ENCODE measurements at regions not wholly inside any gene's neighbourhood (a gene's known extent, or its start where the extent isn't known, plus 50 kb on each side); places are given as distances from the start of the nearest gene placed in this dataset.

GRCh38 chr20:40494248-40494647 is 194.8 kb downstream of the MAFB start:
- no peak for DNase-seq (ENCODE audit: low read depth in 2 of 2, low spot score in 1 of 2)

- DNase-seq (ENCODE audit: low read depth in 2 of 2, low spot score in 1 of 2), result no peak
Observed at GRCh38 chr20:40493549-40493948, 195.5 kb downstream of the MAFB start.

- no peak for DNase-seq (ENCODE audit: low read depth in 2 of 2, low spot score in 1 of 2)
Observed at GRCh38 chr20:40493071-40493470, 196.0 kb downstream of the MAFB start.

- no peak for DNase-seq (ENCODE audit: low read depth in 2 of 2, low spot score in 1 of 2)
Observed at GRCh38 chr20:40491009-40491590, 197.9 kb downstream of the MAFB start.

- DNase-seq (ENCODE audit: low read depth in 2 of 2, low spot score in 1 of 2), result no peak
Observed at GRCh38 chr20:40489886-40490285, 199.2 kb downstream of the MAFB start.

DNA sequence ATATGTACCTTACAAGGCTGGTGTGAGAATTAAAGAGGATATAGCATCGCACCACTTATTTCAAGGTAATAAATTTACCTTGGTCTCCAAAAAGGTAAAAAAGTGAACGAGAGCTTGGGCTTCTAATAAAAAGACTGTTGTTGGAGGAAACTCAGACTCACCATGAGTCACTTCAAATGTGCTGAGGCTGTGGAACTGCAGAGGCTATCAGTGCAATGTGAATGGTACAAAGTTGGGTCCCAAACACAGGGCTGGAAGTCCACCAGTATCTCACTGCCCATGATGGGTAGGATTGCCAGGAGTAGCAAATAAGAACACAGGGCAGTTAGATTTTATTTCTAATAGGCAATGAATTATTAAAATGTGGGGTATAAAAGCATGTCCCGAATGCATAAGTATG is 200.6 kb downstream of the MAFB start:
- DNase-seq (ENCODE audit: low read depth in 2 of 2, low spot score in 1 of 2), result no peak

DNA sequence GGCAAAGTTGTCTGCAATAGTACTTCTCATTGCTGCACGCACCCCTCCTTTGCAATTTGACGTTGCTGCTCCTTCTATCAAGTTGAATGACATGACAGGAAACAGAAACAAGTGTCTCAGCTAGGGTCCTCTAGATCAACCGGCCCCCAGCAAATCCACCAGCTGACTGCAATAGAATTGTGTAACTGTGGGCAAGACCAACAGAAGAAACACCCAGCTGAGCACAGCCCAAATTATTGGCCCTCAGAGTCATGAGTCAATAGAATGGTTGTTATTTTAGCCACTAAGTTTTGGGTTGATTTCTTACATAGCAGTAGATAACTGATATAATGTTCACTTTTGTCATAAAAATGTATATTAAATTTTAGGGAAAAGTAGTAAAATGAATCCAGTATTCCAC is 202.7 kb downstream of the MAFB start:
- no peak for DNase-seq (ENCODE audit: low read depth in 2 of 2, low spot score in 1 of 2)

DNA sequence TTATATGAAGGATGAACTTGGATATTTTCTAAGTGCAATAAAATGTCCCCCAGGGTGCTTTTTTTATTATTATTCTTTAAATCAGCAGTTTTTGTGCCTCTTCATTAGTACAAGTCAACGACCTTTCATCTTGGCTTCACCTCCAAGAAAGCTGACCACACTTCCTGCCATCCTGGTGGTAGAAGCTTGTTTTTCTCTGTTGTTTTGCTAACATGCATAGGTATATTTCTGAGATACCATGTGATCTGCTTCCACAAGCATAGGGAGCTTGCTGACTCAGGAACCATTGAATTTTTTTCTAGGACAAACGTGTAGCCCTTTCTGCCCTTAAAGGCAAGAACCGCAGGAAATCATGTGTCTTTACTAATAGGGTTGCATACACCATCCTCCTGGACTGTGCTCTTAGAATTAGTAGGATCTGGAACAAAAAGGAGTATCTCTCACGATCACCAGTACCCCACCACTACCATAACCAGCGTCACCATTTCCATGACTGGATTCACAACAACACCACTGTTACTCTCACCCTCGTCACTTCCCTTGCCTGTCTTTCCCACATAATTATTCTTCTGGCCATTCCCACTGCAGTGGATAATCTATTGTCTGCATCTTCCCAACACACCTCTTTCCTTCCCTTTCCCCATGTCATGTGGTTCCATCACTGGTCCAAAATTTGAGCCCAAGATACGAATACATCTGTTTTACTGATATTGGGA is 207.1 kb downstream of the MAFB start:
- no peak for DNase-seq (ENCODE audit: low read depth in 2 of 2, low spot score in 1 of 2)

DNA sequence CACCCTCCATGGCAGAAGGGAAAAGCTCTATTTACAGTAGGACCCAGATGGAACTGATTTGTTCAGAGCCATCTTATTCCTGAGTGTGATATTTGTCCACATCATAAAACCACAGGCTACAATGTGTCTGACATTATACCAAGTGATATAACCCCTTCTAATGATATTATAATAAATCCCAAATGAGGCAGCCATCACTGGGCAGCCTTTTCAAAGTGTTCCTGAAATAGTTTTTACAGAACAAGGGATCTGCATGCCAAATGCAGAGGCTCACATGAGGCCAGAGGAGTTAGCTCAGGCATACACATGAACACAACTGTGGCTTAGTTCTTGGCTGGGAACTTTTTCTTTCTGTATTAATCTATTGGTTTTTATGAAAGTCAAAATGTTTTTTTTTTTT is 207.7 kb downstream of the MAFB start:
- DNase-seq (ENCODE audit: low read depth in 2 of 2, low spot score in 1 of 2), result no peak

DNA sequence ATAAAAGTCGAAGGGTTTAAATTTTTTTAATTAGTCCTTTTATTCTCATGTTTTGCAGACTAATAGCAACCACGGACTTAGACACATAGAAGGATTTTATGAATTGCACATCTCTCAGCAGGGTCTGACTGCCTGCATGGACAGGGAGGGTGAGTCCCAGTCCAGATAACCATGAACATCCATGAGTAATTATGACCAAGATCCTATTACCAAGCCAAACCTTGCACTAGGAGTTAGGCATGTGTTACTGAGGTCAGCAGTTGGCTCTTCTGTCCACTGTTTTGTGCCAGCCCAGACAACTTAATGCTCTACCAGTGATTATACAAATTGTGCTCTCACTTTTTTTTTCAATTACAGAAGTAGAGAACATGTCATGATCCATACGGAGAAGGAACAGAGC is 211.2 kb downstream of the MAFB start:
- DNase-seq (ENCODE audit: low read depth in 2 of 2, low spot score in 1 of 2), result no peak

DNA sequence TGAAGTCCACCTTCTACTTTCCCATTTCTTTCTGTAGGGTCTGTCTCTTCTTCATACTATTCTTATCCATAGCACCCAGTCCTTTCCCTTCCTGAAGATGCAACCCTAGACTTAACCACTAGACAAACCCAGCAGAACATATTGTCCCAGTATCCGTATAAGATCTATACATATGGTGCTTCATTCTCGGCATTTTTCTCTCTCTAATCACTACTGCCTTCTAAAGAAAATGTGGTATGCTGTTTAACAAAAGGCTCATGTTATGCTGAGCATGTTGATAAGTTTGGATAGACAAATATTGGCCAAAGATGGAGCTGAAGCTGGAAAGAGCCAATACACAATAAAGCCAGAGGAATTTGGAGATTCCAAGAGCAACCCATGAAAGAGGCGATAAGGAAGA is 212.6 kb downstream of the MAFB start:
- DNase-seq (ENCODE audit: low read depth in 2 of 2, low spot score in 1 of 2), result no peak

GRCh38 chr20:40472905-40473304 is 216.1 kb downstream of the MAFB start:
- DNase-seq (ENCODE audit: low read depth in 2 of 2, low spot score in 1 of 2), result no peak

GRCh38 chr20:40471261-40471629 is 217.8 kb downstream of the MAFB start:
- DNase-seq (ENCODE audit: low read depth in 2 of 2, low spot score in 1 of 2), result no peak

DNA sequence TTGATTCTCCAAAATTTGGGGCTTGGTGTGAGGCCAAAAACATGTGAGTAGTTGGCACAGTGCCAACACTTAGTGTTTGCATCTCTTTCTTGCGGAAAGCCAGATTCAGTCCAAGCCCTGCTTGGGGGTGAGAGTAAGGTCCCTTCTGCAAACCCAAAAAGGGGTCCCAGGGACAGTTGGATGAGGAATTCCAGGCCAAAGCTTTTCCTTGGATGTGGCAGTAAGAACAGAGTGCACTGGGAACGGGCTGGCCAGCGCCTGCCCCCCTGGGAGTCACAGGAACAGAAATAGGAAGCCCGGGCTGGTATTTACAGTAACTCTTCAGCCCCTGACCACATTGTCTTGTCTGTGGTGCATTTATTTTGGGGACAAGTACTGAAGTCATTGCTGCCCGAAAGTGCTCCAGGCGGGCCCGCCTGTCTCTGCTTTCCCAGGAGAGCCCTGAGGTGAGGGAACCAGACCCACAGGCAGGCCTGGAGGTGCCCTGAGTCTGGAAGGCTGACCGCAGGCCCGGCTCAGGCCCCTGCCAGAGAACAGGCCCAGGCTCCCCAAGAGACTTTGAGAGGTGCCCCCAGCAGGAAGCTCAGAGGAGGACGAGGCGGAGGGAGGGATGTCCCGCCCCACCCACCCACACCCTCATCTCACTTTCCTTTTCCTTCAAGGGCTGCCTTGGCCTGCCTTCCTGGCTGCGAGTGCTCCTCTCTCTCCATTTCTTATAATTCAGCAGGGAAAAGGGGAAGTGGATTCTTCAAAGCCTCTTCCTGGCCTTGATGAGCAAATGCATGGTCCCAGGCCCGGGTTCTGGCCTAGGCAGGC is 218.4 kb downstream of the MAFB start:
- DNase-seq (ENCODE audit: low read depth in 2 of 2, low spot score in 1 of 2), result no peak

- DNase-seq (ENCODE audit: low read depth in 2 of 2, low spot score in 1 of 2), result no peak
Observed at GRCh38 chr20:40468759-40469158, 220.3 kb downstream of the MAFB start.

GRCh38 chr20:40467703-40468411 is 221.2 kb downstream of the MAFB start:
- no peak for DNase-seq (ENCODE audit: low read depth in 2 of 2, low spot score in 1 of 2)

DNA sequence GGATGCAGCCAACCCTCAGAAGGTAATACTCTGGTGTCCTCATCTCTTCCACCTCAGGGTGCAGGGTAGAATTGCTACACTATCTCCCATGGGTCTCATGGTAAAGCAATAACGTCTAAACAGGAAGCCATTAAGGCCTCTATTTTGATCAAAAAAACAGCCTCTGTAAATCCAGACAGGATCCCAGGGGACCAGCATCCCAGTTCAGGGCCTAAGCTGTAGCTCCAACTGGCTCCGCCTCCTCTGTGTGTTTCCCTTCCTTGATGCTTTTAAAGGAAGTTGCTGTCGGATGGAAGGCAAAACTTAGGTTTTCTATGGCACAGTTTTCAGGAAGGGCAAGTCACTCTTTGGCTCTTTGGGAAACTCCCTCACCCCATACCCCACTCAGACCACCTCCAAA is 222.0 kb downstream of the MAFB start:
- DNase-seq (ENCODE audit: low read depth in 2 of 2, low spot score in 1 of 2), result no peak

DNA sequence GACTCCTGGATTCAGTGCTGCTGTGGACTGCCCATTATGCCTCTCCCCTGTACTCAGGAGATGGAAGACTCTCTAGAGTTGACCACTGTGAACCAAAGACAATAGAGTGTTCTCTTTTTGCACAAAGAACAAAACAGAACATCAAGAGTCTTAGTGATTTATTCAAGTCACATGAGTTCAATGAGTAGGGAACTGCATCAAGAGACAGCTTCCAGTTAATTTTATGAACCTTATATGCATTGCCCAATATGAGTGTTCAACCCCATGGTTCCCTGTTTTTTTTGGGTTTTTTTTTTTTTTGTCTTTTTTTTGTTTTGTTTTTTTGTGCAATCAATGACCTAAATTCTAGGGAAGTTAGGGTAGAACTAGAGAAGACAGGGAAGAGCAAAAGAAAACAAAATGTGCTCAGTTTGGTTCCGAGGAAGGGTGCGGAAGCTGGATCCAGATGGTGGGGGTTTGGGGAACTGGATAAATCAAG is 224.3 kb downstream of the MAFB start:
- no peak for DNase-seq (ENCODE audit: low read depth in 2 of 2, low spot score in 1 of 2)

- DNase-seq (ENCODE audit: low read depth in 2 of 2, low spot score in 1 of 2), result no peak
Observed at GRCh38 chr20:40463171-40463570, 225.9 kb downstream of the MAFB start.

DNA sequence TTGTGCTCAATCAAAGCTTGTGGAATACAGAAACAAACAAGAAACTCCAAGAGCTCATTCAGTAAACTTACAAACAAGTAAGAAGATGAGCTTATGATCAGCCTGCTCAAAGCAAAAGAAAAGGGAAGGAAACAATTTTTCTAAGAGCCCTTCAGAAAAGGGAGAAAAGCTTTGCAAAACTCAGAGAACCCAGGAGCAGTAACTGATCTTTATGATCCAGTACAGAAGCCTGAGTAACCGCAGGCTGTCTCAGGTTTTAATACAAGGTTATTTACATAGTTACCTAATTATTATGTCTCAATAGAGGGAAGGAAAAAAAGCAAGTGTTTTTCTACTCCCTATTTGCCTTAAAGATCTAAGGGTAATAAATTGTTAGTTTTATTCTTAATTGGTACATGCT is 226.5 kb downstream of the MAFB start:
- DNase-seq (ENCODE audit: low read depth in 2 of 2, low spot score in 1 of 2), result no peak

DNA sequence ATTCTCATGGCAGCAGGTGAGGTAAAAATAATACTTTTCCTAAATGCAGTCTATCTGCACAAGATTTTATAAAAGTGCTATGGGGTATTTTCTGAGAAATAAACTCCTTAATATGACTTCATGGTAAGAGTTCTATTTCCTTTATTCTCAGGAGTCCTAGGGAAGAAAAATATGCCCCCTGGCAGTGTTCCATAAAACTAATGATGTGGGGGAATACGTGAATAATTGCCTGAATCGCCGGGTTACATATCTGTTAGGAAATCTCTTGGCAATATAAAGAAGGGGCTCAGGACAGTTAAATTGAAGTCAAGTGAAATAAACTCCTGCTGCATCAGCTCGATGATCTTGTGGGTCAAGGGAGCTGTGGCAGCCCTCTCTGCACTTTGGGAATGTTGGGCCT is 229.7 kb downstream of the MAFB start:
- no peak for DNase-seq (ENCODE audit: low read depth in 2 of 2, low spot score in 1 of 2)

DNA sequence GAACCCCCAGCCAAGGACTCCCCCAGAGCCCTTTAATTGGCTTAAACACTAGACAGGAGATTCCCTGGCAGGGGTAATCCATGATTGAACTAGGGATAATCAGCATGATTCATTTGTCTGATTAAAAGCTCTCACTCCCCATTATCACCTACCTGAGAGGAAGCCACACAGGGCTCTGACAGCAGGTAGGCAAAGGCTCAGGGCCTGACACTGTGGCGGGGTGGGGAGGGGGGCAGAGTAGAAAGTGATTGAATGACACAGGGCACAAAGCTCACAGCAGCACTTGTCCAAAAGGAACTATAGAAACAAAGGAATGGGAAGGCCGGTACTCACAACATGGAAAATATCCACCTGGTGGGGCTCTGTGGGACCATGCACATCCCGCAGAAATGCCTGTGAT is 231.6 kb downstream of the MAFB start:
- no peak for DNase-seq (ENCODE audit: low read depth in 2 of 2, low spot score in 1 of 2)

All from stimulated activated CD8-positive, alpha-beta memory T cell treated with anti-CD3 and anti-CD28 coated beads, Interleukin-4, amount 100 ng/mL, for 1 hour (primary cell).